Cardiac fibroblast (primary cell): ENCODE measurements at regions not wholly inside any gene's neighbourhood (a gene's known extent, or its start where the extent isn't known, plus 50 kb on each side); places are given as distances from the start of the nearest gene placed in this dataset.
A peak's percentile ranks its signal among the peaks of the same experiment; 100 is the strongest.

ENCODE experiments used
- DNase-seq, 2 donors: peaks; one replicate each; pipeline versions ENCODE4 v3.0.0 to v3.0.0-alpha.2; 2010; ENCODE audit warnings: low read depth in 2 of 2
- H3K4me3 ChIP-seq, 2 donors: replicated peaks in 1 of 2; 1 replicate in 1 of 2; 2 replicates in 1 of 2; pipeline ENCODE4 v1.5.1; 2011; ENCODE audit warnings: low read depth in 2 of 2, low read length in 2 of 2, mild to moderate bottlenecking in 2 of 2, moderate library complexity in 1 of 2
- TF ChIP-seq, protein P1 (sequence below): IDR thresholded peaks from one replicate; pipeline ENCODE4 v1.5.1; 2011; ENCODE audit warnings: low read depth, mild to moderate bottlenecking, low read length, inconsistent platforms

DNA sequence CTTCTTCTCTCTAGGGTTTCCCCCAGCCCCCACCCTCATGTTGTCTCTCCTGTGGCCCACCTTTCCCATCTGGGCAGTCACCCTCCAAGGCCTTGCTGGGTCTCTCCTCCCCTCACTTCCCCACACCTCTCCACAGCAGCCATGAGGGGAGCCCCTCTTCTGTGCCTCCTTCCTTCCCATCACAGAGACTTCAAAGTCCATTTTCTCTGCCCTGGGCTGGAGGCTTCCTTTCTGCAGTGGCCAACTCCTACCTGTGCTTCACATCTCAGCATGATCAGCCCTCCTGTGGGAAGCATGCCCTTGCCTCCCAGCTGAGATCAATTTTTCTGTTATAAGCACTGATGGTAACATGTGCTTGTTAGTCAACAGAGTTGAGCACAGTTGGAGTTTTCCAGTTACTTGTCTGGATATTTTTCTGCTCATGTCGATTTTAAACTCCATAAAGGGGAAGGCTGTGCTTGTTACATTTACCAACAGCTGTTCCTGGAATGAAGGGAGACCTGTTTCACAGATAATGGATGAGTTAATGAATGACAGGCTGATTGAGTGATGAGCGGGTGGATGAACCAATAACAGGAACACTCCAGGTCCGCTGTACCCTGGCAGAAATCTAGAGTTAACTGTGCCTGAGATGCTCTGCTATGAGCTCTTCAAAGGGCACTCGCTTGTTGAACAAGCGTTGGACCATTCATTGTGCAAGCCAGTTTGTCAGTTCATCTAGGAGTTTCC is 71.4 kb upstream of the PRSS58 start:
- H3K4me3 ChIP-seq = no peak overlapping the region
- no peak for DNase-seq
- TF ChIP-seq, protein P1, sequence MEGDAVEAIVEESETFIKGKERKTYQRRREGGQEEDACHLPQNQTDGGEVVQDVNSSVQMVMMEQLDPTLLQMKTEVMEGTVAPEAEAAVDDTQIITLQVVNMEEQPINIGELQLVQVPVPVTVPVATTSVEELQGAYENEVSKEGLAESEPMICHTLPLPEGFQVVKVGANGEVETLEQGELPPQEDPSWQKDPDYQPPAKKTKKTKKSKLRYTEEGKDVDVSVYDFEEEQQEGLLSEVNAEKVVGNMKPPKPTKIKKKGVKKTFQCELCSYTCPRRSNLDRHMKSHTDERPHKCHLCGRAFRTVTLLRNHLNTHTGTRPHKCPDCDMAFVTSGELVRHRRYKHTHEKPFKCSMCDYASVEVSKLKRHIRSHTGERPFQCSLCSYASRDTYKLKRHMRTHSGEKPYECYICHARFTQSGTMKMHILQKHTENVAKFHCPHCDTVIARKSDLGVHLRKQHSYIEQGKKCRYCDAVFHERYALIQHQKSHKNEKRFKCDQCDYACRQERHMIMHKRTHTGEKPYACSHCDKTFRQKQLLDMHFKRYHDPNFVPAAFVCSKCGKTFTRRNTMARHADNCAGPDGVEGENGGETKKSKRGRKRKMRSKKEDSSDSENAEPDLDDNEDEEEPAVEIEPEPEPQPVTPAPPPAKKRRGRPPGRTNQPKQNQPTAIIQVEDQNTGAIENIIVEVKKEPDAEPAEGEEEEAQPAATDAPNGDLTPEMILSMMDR = no peak

DNA sequence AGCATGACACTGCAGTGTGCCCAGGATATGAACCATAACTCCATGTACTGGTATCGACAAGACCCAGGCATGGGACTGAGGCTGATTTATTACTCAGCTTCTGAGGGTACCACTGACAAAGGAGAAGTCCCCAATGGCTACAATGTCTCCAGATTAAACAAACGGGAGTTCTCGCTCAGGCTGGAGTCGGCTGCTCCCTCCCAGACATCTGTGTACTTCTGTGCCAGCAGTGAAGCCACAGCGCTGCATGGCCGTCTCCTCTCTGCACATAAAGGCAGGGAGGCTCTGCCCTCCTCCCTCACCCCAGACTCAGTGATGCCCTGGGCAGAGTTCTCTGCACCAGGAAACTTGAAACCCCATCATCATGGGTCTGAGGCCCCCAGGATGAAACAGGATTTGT is 70.7 kb upstream of the PRSS58 start:
- no peak for DNase-seq
- no peak overlapping the region for H3K4me3 ChIP-seq
- TF ChIP-seq, protein P1 = no peak

DNA sequence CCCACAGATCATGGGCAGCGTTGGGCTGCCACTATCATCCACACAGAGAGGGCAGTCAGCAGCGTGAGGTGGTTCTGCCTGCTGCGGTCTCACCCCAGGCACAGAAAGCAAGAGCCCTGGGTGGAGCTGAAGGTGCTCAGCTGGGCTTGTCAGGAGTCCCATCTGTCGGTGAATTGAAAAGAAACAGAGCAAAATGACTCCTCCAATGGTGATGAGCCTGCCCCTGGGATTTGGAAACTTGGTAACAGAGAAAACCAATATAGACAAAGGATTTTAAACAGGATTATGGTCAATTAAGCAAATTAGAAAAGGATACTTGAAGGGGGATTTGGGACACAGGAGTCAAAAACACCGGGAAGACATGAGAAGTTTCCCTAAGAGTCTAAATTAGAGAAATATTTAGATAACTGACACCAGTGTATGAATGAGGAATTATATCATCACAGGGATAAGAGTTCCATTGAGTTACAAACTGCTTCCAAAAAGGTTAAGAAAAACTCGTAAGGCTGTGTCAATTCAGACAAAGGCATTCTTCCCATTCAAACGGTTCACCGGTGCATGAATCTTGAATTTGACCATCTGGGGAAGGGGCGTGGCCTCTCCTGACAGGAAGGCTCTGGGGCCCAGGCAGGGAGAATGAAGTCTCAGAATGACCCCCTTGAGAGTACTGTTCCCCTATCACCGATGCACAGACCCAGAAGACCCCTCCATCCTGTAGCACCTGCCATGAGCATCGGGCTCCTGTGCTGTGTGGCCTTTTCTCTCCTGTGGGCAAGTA is 70.0 kb upstream of the PRSS58 start:
- no peak for DNase-seq
- H3K4me3 ChIP-seq = no peak overlapping the region
- TF ChIP-seq, protein P1 = no peak

- no peak overlapping the region for H3K4me3 ChIP-seq
- TF ChIP-seq, protein P1 = peak; percentile 20
- no peak for DNase-seq
Measured at GRCh38 chr7:142323706-142324105, 65.8 kb upstream of the PRSS58 start.

DNA sequence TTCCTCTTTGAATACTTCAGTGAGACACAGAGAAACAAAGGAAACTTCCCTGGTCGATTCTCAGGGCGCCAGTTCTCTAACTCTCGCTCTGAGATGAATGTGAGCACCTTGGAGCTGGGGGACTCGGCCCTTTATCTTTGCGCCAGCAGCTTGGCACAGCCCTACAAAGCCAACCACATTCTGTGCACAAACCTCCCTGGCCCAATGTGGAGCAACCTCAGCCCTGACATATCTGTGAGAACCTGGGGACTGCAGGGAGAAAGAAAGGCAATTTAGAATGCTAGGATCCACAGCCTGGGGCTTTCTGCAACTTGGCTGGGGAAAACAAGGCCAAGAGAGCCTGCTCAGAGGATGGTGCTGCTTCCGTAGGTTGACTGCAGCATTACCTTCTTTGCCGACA is 63.5 kb upstream of the PRSS58 start:
- no peak overlapping the region for H3K4me3 ChIP-seq

DNA sequence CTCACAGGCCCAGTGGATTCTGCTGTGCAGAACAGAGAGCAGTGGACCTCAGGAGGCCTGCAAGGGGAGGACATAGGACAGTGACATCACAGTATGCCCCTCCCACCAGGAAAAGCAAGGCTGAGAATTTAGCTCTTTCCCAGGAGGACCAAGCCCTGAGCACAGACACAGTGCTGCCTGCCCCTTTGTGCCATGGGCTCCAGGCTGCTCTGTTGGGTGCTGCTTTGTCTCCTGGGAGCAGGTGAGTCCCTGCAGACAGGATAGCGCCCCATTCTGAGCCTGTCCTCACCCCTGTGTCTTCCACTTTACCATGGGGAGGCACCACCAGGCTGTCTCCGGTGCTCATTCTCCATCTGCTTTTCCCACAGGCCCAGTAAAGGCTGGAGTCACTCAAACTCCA is 63.0 kb upstream of the PRSS58 start:
- TF ChIP-seq, protein P1 = no peak
- no peak overlapping the region for H3K4me3 ChIP-seq
- DNase-seq = no peak

More for the DNA sequence above, 63.5 kb upstream of the PRSS58 start:
- TF ChIP-seq, protein P1 = no peak
- no peak for DNase-seq
